ENCODE measurements at regions not wholly inside any gene's neighbourhood (a gene's known extent, or its start where the extent isn't known, plus 50 kb on each side); places are given as distances from the start of the nearest gene placed in this dataset.

GRCh38 chrX:45445745-45446412 lies 245.2 kb upstream of the DIPK2B start:
- Histone ChIP-seq H3K9ac (ENCODE audit: low read depth, low read length) (no peak overlapping the region), H3K4me1 (ENCODE audit: insufficient read depth, low read length) (no peaks in the 10 kb centered on the region), H2AFZ (ENCODE audit: low read depth, low read length) (no peak overlapping the region), H3K27ac (ENCODE audit: low read length) (no peak overlapping the region), H3K9me3 (ENCODE audit: insufficient read depth, low read length, severe bottlenecking) (no peaks in the 10 kb centered on the region), H4K20me1 (ENCODE audit: insufficient read depth, low read length) (no peaks in the 10 kb centered on the region), H3K79me2 (ENCODE audit: insufficient read depth, low read length) (no peaks in the 10 kb centered on the region), H3K4me3 (ENCODE audit: low read depth in 1 of 2, low read length in 2 of 2) (no peak overlapping the region), H3K36me3 (ENCODE audit: insufficient read depth, low read length) (no peaks in the 10 kb centered on the region), H3K27me3 (ENCODE audit: insufficient read depth, low read length, poor library complexity) (no peaks in the 10 kb centered on the region), H3K4me2 (ENCODE audit: insufficient read depth, low read length) (no peak overlapping the region)
- DNase-seq, result no peak
- TF ChIP-seq CTCF (IDR thresholded peaks at IDR 0.05; ENCODE audit: borderline replicate concordance, extremely low read depth, low read length, poor library complexity, severe bottlenecking) (no peak), EZH2 (IDR thresholded peaks at IDR 0.05; ENCODE audit: borderline replicate concordance, low read depth, low read length, severe bottlenecking) (no peak)
- no peak for ATAC-seq (ENCODE audit: insufficient read depth, low read depth)

GRCh38 chrX:45437186-45437585 lies 236.5 kb upstream of the DIPK2B start:
- no peaks in the 10 kb centered on the region for H3K4me1 ChIP-seq (ENCODE audit: insufficient read depth, low read length)
- no peak overlapping the region for H2AFZ ChIP-seq (ENCODE audit: low read depth, low read length)
- no peaks in the 10 kb centered on the region for H3K27me3 ChIP-seq (ENCODE audit: insufficient read depth, low read length, poor library complexity)
- no peaks in the 10 kb centered on the region for H4K20me1 ChIP-seq (ENCODE audit: insufficient read depth, low read length)
- no peaks in the 10 kb centered on the region for H3K36me3 ChIP-seq (ENCODE audit: insufficient read depth, low read length)
- no peak overlapping the region for H3K9ac ChIP-seq (ENCODE audit: low read depth, low read length)
- no peak for DNase-seq
- H3K79me2 ChIP-seq (ENCODE audit: insufficient read depth, low read length), result no peaks in the 10 kb centered on the region
- no peak overlapping the region for H3K4me2 ChIP-seq (ENCODE audit: insufficient read depth, low read length)
- no peak overlapping the region for H3K4me3 ChIP-seq (ENCODE audit: low read depth in 1 of 2, low read length in 2 of 2)
- H3K27ac ChIP-seq (ENCODE audit: low read length), result no peak overlapping the region
- H3K9me3 ChIP-seq (ENCODE audit: insufficient read depth, low read length, severe bottlenecking), result no peaks in the 10 kb centered on the region
- TF ChIP-seq CTCF (IDR thresholded peaks at IDR 0.05; ENCODE audit: borderline replicate concordance, extremely low read depth, low read length, poor library complexity, severe bottlenecking), result no peak
- no peak for TF ChIP-seq EZH2 (IDR thresholded peaks at IDR 0.05; ENCODE audit: borderline replicate concordance, low read depth, low read length, severe bottlenecking)
- no peak for ATAC-seq (ENCODE audit: insufficient read depth, low read depth)

GRCh38 chrX:45435481-45435880 lies 234.8 kb upstream of the DIPK2B start:
- TF ChIP-seq CTCF (IDR thresholded peaks at IDR 0.05; ENCODE audit: borderline replicate concordance, extremely low read depth, low read length, poor library complexity, severe bottlenecking), result no peak
- no peak for TF ChIP-seq EZH2 (IDR thresholded peaks at IDR 0.05; ENCODE audit: borderline replicate concordance, low read depth, low read length, severe bottlenecking)
- no peaks in the 10 kb centered on the region for H3K9me3 ChIP-seq (ENCODE audit: insufficient read depth, low read length, severe bottlenecking)
- H3K27me3 ChIP-seq (ENCODE audit: insufficient read depth, low read length, poor library complexity), result no peaks in the 10 kb centered on the region
- no peaks in the 10 kb centered on the region for H4K20me1 ChIP-seq (ENCODE audit: insufficient read depth, low read length)
- H3K4me1 ChIP-seq (ENCODE audit: insufficient read depth, low read length), result no peaks in the 10 kb centered on the region
- no peaks in the 10 kb centered on the region for H3K79me2 ChIP-seq (ENCODE audit: insufficient read depth, low read length)
- DNase-seq (no peak), ATAC-seq (ENCODE audit: insufficient read depth, low read depth) (no peak)
- H3K9ac ChIP-seq (ENCODE audit: low read depth, low read length), result no peak overlapping the region
- no peak overlapping the region for H3K4me3 ChIP-seq (ENCODE audit: low read depth in 1 of 2, low read length in 2 of 2)
- H3K27ac ChIP-seq (ENCODE audit: low read length), result no peak overlapping the region
- H3K36me3 ChIP-seq (ENCODE audit: insufficient read depth, low read length), result no peaks in the 10 kb centered on the region
- no peak overlapping the region for H2AFZ ChIP-seq (ENCODE audit: low read depth, low read length)
- H3K4me2 ChIP-seq (ENCODE audit: insufficient read depth, low read length), result no peak overlapping the region
